ENCODE measurements at regions not wholly inside any gene's neighbourhood (a gene's known extent, or its start where the extent isn't known, plus 50 kb on each side); places are given as distances from the start of the nearest gene placed in this dataset.

DNA sequence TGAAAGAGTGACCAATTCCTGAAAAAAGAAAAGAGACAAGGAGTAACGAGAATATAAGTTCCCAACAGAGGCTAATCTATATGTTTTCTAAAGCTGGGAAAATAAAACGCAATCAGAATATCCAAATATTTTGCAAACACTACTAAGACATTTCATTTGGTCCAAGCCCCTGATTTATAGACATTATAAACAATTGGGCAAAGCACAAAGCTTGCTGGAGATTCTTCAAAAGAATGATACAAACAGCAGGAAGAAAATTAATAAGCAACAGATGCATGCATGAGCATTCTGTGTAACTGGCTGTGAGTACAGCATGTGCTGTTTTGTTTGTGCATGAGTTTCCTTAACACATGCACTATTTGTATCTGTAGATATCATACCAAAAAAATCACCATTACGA lies 552.9 kb downstream of the LTN1 start:
- TF ChIP-seq, protein P1, sequence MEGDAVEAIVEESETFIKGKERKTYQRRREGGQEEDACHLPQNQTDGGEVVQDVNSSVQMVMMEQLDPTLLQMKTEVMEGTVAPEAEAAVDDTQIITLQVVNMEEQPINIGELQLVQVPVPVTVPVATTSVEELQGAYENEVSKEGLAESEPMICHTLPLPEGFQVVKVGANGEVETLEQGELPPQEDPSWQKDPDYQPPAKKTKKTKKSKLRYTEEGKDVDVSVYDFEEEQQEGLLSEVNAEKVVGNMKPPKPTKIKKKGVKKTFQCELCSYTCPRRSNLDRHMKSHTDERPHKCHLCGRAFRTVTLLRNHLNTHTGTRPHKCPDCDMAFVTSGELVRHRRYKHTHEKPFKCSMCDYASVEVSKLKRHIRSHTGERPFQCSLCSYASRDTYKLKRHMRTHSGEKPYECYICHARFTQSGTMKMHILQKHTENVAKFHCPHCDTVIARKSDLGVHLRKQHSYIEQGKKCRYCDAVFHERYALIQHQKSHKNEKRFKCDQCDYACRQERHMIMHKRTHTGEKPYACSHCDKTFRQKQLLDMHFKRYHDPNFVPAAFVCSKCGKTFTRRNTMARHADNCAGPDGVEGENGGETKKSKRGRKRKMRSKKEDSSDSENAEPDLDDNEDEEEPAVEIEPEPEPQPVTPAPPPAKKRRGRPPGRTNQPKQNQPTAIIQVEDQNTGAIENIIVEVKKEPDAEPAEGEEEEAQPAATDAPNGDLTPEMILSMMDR (IDR thresholded peaks at IDR 0.05; ENCODE audit: low read depth, low read length, poor library complexity, severe bottlenecking) = no peak
- no peak for TF ChIP-seq EZH2phosphoT487 (IDR thresholded peaks at IDR 0.05; ENCODE audit: borderline replicate concordance, low read length)
